ENCODE measurements at regions not wholly inside any gene's neighbourhood (a gene's known extent, or its start where the extent isn't known, plus 50 kb on each side); places are given as distances from the start of the nearest gene placed in this dataset.

DNA sequence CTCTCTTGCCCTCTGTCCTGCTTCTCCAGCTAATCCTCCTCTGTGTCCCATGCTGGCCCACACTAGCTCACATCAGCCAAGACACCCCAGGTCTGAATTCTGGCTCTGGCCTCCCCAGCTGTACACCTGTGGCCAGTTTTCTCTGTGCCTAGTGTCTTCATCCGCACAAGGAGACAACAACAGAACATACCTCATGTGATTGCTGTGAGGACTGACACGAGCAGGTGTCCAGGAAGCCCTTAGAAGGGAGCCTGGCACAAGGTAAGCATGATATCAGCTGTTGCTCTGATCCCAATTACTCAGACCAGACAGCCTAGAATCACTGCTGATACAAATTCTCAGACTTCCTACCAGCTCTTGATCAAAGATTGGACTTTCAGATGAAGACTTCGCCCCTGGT, 71.2 kb upstream of the GJB5 start:
- peaks cover 13% of the 10 kb centered on the region; the same call in 1 of the 2 replicates for H3K9me3 ChIP-seq (ENCODE audit: control insufficient read depth, insufficient read depth, low read length)
- H3K27ac ChIP-seq (ENCODE audit: low read depth, low read length): no peak overlapping the region
- no peaks in the 10 kb centered on the region for H3K36me3 ChIP-seq (ENCODE audit: control insufficient read depth, insufficient read depth, low read length)
- H3K4me1 ChIP-seq (ENCODE audit: control insufficient read depth, insufficient read depth, low read length): peaks cover 12% of the 10 kb centered on the region
- no peak overlapping the region for H3K4me3 ChIP-seq (ENCODE audit: low read depth, low read length)
- no peaks in the 10 kb centered on the region for H3K27me3 ChIP-seq (ENCODE audit: control insufficient read depth, insufficient read depth, low read length)
- H3K9ac ChIP-seq (ENCODE audit: low read depth, low read length): no peak overlapping the region

DNA sequence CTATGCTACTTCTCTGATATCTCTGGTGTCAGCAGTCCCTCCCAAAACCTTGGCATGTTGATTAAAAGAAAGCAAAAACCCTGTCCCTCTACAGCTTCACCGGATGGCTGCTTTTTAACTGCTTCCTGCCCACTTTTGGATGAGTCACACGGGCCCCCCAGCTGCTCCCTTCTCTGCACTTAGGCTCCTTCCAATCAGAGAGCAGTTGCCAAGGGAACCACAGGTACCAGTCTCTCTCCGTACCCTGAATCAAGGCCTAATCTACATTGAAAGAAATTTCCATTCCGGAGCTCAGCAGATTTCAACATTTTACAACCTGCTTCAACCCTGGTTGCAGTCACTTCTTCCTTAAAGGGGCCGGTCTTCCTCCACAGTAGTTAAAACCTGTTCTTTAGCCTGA, 70.6 kb upstream of the GJB5 start:
- Histone ChIP-seq H3K9me3 (ENCODE audit: control insufficient read depth, insufficient read depth, low read length) (peaks cover 9% of the 10 kb centered on the region; the same call in 1 of the 2 replicates), H3K27me3 (ENCODE audit: control insufficient read depth, insufficient read depth, low read length) (no peaks in the 10 kb centered on the region), H3K36me3 (ENCODE audit: control insufficient read depth, insufficient read depth, low read length) (no peaks in the 10 kb centered on the region), H3K27ac (ENCODE audit: low read depth, low read length) (no peak overlapping the region), H3K9ac (ENCODE audit: low read depth, low read length) (no peak overlapping the region), H3K4me3 (ENCODE audit: low read depth, low read length) (no peak overlapping the region), H3K4me1 (ENCODE audit: control insufficient read depth, insufficient read depth, low read length) (peaks cover 12% of the 10 kb centered on the region)

DNA sequence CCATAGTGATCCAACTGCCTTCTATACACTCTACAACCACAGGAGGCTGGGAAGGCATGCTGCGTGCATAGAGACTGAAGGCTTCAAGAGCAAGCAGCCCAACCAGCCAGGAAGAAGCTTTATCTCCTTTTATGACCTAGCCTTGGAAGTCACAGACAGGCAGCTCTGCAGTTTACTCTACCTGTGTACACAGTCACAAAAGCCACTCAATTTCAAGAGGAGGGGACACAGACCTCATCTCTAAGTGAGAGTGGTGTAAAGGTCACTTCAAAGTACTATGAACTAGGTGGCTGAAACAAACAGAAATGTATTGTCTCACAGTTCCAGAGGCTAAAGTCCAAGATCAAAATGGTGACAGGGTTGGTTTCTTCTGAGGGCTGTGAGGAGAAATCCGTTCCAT, 69.6 kb upstream of the GJB5 start:
- Histone ChIP-seq H3K27me3 (ENCODE audit: control insufficient read depth, insufficient read depth, low read length) (no peaks in the 10 kb centered on the region), H3K27ac (ENCODE audit: low read depth, low read length) (no peak overlapping the region), H3K4me3 (ENCODE audit: low read depth, low read length) (no peak overlapping the region), H3K4me1 (ENCODE audit: control insufficient read depth, insufficient read depth, low read length) (peaks cover 12% of the 10 kb centered on the region), H3K9me3 (ENCODE audit: control insufficient read depth, insufficient read depth, low read length) (no peaks in the 10 kb centered on the region), H3K36me3 (ENCODE audit: control insufficient read depth, insufficient read depth, low read length) (no peaks in the 10 kb centered on the region), H3K9ac (ENCODE audit: low read depth, low read length) (no peak overlapping the region)

DNA sequence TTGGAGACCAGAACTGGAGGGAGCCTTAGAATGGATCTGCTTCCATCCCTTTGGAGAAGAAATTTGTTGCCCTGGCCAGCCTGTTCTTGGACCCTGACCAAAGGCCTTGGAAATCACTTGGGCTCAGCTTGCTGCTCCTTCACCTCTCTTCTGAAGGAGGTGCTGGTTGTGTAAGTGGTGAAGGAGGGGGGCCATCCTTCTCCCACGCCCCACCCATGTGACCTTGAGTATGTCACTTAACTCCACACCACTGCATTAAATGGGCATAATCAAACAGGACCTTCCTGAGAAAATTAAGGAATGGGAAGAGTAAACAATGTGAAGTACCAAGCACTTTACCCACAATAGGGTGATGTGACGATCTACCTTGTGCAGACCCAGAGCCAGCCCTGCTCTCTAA, 68.3 kb upstream of the GJB5 start:
- Histone ChIP-seq H3K9ac (ENCODE audit: low read depth, low read length) (no peak overlapping the region), H3K4me1 (ENCODE audit: control insufficient read depth, insufficient read depth, low read length) (peaks cover 12% of the 10 kb centered on the region), H3K4me3 (ENCODE audit: low read depth, low read length) (no peak overlapping the region), H3K9me3 (ENCODE audit: control insufficient read depth, insufficient read depth, low read length) (no peaks in the 10 kb centered on the region), H3K27ac (ENCODE audit: low read depth, low read length) (no peak overlapping the region), H3K36me3 (ENCODE audit: control insufficient read depth, insufficient read depth, low read length) (no peaks in the 10 kb centered on the region), H3K27me3 (ENCODE audit: control insufficient read depth, insufficient read depth, low read length) (no peaks in the 10 kb centered on the region)

DNA sequence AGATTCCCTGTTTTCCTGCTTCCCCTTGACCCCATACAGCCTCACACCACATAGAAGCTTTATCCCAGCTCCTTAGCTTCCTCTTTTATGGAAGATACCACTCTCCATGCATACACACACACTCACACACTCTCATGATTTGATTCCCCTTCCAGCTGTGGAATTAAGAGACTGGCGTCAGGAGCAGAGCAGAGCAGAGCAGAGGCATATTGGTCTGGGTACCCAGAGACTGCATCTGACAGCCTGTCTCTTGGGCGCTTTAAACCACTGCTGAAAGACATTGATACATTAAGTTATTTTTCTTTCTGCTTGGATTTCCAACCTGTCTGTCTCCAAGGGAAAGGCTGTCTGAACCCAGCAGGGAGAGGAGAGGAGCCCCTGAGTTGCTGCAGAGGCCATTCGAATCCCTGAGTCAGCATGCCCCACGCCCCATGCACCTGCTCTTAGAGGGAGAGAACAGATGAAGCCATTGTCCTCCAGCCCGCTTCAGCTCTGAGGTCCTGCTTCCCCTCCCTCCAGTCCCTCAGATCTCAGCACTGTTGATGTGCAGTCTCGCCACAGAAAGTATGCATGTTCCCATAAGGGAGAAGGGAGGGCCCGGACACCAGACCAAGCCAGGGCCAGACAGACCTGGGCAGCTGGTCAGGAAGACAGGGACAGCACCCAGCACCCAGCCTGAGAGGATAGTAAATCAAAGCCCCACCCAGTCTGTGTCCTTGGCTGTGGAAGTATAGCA, 66.7 kb upstream of the GJB5 start:
- Histone ChIP-seq H3K9ac (ENCODE audit: low read depth, low read length) (no peak overlapping the region), H3K27me3 (ENCODE audit: control insufficient read depth, insufficient read depth, low read length) (no peaks in the 10 kb centered on the region), H3K27ac (ENCODE audit: low read depth, low read length) (no peak overlapping the region), H3K4me1 (ENCODE audit: control insufficient read depth, insufficient read depth, low read length) (peaks cover 12% of the 10 kb centered on the region), H3K4me3 (ENCODE audit: low read depth, low read length) (no peak overlapping the region), H3K9me3 (ENCODE audit: control insufficient read depth, insufficient read depth, low read length) (no peaks in the 10 kb centered on the region), H3K36me3 (ENCODE audit: control insufficient read depth, insufficient read depth, low read length) (no peaks in the 10 kb centered on the region)

DNA sequence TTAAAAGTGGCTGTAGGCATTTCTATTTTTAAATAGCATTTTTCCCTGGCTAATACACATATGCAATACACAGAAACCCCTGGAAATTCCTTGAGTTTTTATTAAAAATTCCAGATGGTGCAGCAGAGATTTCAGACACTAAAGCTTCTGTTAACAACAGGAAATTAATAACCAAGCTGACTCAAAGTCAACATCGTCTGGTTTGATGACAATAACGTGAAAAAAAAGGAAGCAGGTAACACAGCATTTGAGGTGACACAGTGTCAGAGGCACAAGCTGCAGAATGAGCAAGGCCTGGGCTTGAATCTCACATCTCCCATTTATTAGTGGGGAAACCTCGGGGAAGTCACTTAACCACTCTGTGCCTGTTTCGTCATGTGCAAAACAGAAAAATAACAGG, 64.6 kb upstream of the GJB5 start:
- H3K4me1 ChIP-seq (ENCODE audit: control insufficient read depth, insufficient read depth, low read length): no peaks in the 10 kb centered on the region
- H3K36me3 ChIP-seq (ENCODE audit: control insufficient read depth, insufficient read depth, low read length): no peaks in the 10 kb centered on the region
- no peaks in the 10 kb centered on the region for H3K9me3 ChIP-seq (ENCODE audit: control insufficient read depth, insufficient read depth, low read length)
- H3K9ac ChIP-seq (ENCODE audit: low read depth, low read length): no peak overlapping the region
- H3K27ac ChIP-seq (ENCODE audit: low read depth, low read length): no peak overlapping the region
- H3K4me3 ChIP-seq (ENCODE audit: low read depth, low read length): no peak overlapping the region
- H3K27me3 ChIP-seq (ENCODE audit: control insufficient read depth, insufficient read depth, low read length): no peaks in the 10 kb centered on the region

DNA sequence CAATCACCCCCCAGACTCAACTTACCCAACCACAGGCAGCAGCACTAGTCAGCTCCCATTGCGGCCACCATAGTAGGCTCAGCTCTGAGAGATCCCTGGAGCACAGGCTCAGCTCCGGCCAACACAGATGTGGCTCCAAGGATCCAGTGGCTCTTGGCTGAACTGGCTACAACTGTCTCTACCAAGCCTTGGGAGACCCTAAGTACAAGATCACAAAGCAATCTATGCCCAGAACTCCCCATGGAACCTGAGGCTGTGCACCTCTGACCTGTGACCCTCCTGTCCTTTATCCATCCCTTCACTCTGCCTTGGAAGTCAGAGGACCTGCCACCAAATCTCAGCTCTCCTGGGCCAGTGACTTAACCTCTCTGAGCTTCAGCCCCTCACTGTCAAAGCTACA, 61.8 kb upstream of the GJB5 start:
- H3K4me3 ChIP-seq (ENCODE audit: low read depth, low read length): no peak overlapping the region
- no peak overlapping the region for H3K9ac ChIP-seq (ENCODE audit: low read depth, low read length)
- no peak overlapping the region for H3K27ac ChIP-seq (ENCODE audit: low read depth, low read length)
- no peaks in the 10 kb centered on the region for H3K9me3 ChIP-seq (ENCODE audit: control insufficient read depth, insufficient read depth, low read length)
- no peaks in the 10 kb centered on the region for H3K27me3 ChIP-seq (ENCODE audit: control insufficient read depth, insufficient read depth, low read length)
- no peaks in the 10 kb centered on the region for H3K4me1 ChIP-seq (ENCODE audit: control insufficient read depth, insufficient read depth, low read length)
- H3K36me3 ChIP-seq (ENCODE audit: control insufficient read depth, insufficient read depth, low read length): no peaks in the 10 kb centered on the region

DNA sequence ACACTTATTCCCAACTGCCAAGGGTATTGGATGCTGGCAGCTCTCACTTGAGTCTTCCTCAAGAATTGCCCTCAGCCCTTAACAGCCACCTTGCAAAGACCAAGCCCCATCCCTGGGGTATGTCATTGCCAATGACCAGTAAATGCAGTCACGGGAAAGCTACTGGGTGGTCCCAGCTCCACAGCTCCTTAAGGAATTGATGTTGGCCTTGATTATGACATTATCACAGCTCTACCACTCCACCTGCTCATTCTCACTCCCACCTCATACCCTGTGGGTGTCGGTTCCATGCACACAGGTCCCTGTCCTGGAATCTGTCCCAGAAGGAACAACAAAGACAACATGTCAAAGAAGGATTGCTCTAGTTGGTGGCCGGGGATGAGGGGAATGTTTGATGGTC, 60.5 kb upstream of the GJB5 start:
- Histone ChIP-seq H3K4me1 (ENCODE audit: control insufficient read depth, insufficient read depth, low read length) (no peaks in the 10 kb centered on the region), H3K36me3 (ENCODE audit: control insufficient read depth, insufficient read depth, low read length) (no peaks in the 10 kb centered on the region), H3K27ac (ENCODE audit: low read depth, low read length) (no peak overlapping the region), H3K27me3 (ENCODE audit: control insufficient read depth, insufficient read depth, low read length) (no peaks in the 10 kb centered on the region), H3K9ac (ENCODE audit: low read depth, low read length) (no peak overlapping the region), H3K4me3 (ENCODE audit: low read depth, low read length) (no peak overlapping the region), H3K9me3 (ENCODE audit: control insufficient read depth, insufficient read depth, low read length) (no peaks in the 10 kb centered on the region)

DNA sequence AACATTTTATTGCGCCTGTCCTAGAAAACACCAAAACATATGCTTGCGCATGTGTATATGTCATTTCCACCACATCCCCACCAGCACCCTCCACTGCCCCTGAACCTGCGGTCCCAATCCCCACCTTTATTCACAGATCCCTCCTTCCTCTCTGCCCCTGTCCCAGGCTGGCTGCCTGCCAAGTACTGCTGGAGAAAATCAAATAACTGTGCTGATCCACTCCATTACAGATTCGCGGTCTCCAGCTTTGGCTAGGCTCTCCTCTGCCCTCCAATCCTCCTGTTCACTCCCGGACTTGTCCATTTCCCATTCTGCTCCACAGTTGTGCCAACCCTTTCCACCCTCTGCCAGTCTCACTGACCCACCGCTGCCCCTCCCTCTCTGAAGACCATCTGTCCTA, 59.3 kb upstream of the GJB5 start:
- Histone ChIP-seq H3K4me3 (ENCODE audit: low read depth, low read length) (no peak overlapping the region), H3K9ac (ENCODE audit: low read depth, low read length) (no peak overlapping the region), H3K9me3 (ENCODE audit: control insufficient read depth, insufficient read depth, low read length) (no peaks in the 10 kb centered on the region), H3K27ac (ENCODE audit: low read depth, low read length) (no peak overlapping the region), H3K27me3 (ENCODE audit: control insufficient read depth, insufficient read depth, low read length) (no peaks in the 10 kb centered on the region), H3K36me3 (ENCODE audit: control insufficient read depth, insufficient read depth, low read length) (no peaks in the 10 kb centered on the region), H3K4me1 (ENCODE audit: control insufficient read depth, insufficient read depth, low read length) (no peaks in the 10 kb centered on the region)

DNA sequence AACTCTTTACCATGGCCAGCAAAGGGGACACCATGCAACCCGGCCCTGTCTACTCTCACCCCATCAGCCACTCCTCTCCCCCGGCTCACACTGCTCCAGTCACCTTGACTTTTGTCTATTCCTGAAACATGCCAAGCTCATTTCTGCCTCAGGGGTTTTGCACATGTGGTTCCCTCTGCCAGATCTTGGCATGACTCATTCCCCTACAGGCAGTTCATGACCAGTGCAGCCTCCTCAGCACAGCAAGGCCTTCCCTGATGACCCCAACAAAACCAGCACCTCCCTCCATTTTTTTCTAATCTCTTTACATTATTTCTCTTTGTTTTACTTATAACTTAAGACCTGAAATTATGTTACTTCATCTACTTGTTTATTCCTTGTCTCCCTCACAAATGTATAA, 58.6 kb upstream of the GJB5 start:
- H3K4me1 ChIP-seq (ENCODE audit: control insufficient read depth, insufficient read depth, low read length): no peaks in the 10 kb centered on the region
- H3K27me3 ChIP-seq (ENCODE audit: control insufficient read depth, insufficient read depth, low read length): no peaks in the 10 kb centered on the region
- H3K9ac ChIP-seq (ENCODE audit: low read depth, low read length): no peak overlapping the region

DNA sequence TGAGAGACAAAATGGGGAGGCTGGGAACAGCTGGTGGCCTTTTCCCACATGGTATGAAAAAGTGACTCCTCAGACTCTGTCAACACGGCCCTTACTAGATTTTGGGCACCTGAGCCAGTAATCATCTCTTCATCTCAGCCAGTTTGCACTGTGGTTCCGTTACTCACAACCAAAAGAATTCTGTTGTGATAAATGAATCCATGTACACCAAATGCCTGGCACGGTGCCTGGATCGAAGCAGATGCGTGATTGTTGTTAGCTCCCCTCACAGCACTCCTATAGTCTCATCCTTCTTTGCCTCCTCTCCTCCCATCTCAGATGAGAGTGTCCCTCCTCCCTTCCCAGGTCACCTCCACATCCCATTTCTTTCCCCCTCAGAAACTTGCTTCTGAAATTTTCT, 57.9 kb upstream of the GJB5 start:
- no peaks in the 10 kb centered on the region for H3K27me3 ChIP-seq (ENCODE audit: control insufficient read depth, insufficient read depth, low read length)
- H3K9me3 ChIP-seq (ENCODE audit: control insufficient read depth, insufficient read depth, low read length): no peaks in the 10 kb centered on the region
- no peak overlapping the region for H3K4me3 ChIP-seq (ENCODE audit: low read depth, low read length)
- no peaks in the 10 kb centered on the region for H3K4me1 ChIP-seq (ENCODE audit: control insufficient read depth, insufficient read depth, low read length)
- no peak overlapping the region for H3K9ac ChIP-seq (ENCODE audit: low read depth, low read length)
- H3K36me3 ChIP-seq (ENCODE audit: control insufficient read depth, insufficient read depth, low read length): no peaks in the 10 kb centered on the region
- H3K27ac ChIP-seq (ENCODE audit: low read depth, low read length): no peak overlapping the region

More for the DNA sequence above, 58.6 kb upstream of the GJB5 start:
- Histone ChIP-seq H3K4me3 (ENCODE audit: low read depth, low read length) (no peak overlapping the region), H3K9me3 (ENCODE audit: control insufficient read depth, insufficient read depth, low read length) (no peaks in the 10 kb centered on the region), H3K27ac (ENCODE audit: low read depth, low read length) (no peak overlapping the region), H3K36me3 (ENCODE audit: control insufficient read depth, insufficient read depth, low read length) (no peaks in the 10 kb centered on the region)

Data from HUES48 (cell line).